ENCODE measurements at regions not wholly inside any gene's neighbourhood (a gene's known extent, or its start where the extent isn't known, plus 50 kb on each side); places are given as distances from the start of the nearest gene placed in this dataset.

DNA sequence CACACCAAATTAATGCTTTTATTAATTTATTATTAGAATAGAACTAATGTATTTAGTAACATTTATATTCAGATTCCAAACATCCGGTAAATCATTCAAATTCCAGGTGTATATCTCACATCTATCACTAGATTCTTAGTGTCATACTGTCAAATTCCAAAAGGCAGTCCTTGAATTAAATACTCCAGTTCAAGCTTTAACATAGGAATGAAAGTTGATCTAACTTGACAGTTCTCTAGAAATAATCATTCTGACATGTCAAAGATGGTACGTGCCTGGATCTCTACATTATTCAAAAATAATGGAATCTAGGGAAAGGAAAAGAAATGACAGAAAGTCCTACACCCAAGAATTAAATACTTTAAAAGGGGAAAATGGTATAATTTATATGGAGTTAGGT is 1161.5 kb downstream of the PCDH9 start:
- DNase-seq = no peak

DNA sequence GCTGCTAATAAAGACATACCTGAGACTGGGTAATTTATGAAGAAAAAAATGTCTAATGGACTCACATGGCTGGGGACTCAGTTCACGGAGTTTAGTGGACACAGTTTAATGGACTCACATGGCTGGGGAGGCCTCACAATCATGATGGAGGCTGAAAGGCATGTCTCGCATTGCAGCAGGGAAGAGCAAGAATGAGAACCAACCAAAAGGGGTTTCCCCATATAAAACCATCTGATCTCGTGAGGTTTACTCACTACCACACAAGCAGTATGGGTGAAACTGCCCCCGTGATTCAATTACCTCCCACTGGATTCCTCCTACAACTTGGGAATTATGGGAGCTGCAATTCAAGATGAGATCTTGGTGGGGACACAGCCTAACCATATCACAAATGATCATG is 1181.2 kb downstream of the PCDH9 start:
- DNase-seq = no peak

DNA sequence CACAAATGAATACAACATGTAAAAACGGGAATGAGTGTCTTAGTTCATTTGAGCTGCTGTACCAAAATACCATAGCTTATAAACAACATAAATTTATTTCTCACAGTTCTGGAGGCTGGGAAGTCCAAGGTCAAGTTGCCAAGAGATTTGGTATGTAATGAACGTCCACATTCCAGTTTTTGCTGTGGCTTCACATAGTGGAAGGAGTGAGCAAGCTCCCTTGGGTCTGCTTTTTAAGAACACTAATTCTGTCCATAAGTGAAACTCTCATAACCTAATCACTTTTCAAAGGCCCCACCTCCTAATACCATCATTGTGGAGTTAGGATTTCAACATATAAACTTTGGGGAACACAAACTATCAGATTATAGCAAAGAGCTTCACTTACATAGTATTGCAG is 1189.6 kb downstream of the PCDH9 start:
- DNase-seq = no peak

DNA sequence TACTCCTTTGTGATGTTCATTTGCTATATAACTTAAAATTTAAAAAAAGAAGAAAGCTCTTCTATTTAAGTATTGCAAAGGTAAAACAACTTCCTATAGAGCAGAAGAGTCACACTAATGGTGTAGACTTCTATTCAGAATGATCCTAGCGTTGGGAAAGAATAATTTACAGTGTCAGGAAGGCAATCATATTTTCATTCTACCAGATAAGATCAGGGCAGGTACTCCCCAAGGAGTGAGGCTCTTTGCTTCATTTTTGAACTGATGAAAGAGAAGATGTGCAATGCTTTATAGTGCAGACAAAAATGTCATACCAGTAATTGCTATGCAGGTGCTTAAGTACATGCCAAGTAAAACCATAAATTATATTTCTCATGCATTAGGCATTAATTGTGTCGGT is 1193.0 kb downstream of the PCDH9 start:
- no peak for DNase-seq

DNA sequence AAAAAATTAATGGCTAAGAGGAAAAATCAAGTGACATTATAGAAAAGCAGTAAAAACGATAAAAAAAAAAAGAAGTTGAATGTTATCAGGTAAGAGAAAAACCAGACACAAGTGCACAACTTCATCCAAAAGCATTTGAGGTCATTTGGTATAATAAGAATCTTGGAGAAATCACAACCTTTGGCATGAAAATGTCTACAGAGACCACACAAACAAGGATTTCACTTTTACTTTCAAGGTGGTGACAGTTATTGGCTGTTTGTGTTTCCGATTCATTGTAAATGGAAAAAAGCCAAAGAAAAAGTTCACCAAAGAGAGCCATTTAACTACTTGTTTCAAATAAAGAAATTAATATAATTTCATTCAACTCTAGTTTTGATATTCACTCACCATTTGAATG is 1193.5 kb downstream of the PCDH9 start:
- no peak for DNase-seq

DNA sequence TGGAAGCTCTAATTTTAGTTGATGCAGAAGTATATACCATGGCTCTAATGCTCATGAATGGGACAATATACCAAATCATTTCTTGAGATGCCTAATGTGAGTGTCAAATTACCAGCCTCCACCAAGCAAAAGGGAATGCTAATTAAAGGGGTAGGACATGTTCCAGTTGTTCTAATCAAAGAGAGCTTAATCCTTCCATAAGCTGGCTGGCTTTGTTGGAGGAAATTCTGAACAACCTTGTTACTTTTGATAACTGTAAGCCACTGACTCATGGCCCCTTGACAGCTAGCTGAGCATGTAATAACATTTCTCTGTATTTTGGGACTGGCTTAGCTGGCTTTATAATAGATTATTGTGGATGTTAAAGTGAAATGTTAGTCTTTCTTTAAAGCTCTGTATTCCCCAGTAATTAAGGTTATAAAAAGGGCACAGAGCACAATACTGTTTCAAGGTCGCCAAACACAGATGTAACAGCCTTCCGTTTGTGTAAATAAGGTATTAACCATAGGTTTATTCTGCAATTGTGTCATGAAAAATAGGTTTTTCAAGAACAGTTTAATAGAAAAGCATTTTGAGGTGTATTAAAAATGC is 1194.0 kb downstream of the PCDH9 start:
- no peak for DNase-seq

DNA sequence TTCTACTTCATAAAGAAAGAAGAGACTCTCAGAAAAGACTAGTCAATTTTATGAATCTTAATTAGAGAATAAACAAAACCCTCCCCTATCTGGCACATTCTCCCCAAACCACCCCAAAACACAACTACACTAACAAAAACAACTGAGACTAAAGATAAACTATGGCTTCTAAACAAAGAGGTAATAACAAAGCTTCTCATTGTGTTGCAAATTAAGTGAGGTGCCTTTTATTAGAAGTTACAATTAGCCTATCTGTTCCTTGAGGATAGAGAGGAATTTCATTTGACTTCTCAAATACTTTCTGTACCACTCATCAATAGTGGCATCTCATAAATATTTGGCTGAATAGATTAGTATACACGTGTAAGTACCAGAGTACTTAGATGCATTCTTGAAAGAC is 1196.2 kb downstream of the PCDH9 start:
- no peak for DNase-seq

DNA sequence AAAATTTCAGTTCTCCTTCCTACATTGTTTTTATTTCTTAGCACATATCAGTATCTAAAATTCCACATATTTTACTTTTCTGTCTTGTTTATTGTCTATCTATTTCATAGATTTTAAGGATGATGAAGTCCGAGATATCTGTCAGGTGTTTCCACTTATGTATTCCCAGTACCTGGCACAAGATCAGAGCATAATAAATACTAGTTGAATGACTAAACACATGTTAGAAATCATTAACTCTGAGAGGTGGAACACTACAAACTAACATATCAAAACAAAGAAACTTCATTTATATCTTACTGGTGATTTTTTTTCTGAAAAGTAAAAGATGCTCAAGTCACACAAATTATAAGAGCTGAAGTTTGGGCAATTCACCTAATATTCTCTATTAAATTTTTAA is 1208.3 kb downstream of the PCDH9 start:
- no peak for DNase-seq

DNA sequence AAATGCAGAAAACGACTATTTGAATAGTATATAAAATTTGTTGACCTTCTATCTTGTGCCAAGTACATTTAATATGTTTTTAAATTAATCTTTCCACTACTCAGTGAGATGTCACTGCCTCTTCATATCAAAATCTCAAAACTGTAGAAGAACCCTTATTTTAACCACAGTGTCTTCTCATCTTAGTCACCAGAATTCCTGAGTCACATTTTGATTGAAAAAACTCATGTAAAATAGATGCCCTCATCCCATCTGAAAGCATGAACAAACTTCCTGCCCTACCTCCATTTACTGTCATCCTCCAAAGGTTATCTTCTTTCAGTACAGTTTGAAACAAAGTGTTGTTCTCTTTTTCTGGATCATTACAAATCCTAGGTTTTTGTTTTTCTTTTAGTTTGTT is 1215.4 kb downstream of the PCDH9 start:
- DNase-seq = no peak

DNA sequence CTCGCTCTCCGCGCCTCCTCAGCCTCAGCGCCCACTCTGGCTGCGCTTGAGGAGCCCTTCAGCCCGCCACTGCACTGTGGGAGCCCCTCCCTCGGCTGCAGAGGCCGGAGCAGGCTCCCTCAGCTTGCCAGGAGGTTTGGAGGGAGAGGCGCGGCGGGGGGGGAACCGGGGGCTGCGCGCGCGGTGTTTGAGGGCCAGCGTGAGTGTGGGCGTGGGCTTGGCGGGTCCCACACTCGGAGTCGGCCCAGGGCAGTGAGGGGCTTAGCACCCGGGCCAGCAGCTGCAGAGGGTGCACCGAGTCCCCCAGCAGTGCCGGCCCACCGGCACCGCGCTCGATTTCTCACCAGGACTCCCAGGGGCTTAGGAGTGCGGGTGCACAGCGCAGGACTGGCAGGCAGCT is 1220.9 kb downstream of the PCDH9 start:
- no peak for DNase-seq

DNA sequence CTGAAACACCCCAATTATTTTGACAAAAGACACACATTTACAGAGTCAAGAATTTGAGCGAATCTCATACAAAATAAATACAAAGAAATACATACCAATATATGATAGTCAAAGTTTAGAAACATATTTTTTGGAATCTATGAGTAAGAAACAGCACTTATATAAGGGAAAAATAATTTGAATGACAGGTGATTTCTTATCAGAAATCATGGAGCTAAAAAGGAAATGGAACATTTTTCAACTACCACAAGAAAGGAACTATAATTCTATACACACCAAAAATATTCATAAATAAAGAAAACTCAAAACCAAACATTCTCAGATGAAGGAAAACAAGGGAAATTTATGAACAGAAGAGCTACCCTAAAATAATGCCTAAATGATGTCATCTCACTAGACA is 1226.6 kb downstream of the PCDH9 start:
- no peak for DNase-seq

DNA sequence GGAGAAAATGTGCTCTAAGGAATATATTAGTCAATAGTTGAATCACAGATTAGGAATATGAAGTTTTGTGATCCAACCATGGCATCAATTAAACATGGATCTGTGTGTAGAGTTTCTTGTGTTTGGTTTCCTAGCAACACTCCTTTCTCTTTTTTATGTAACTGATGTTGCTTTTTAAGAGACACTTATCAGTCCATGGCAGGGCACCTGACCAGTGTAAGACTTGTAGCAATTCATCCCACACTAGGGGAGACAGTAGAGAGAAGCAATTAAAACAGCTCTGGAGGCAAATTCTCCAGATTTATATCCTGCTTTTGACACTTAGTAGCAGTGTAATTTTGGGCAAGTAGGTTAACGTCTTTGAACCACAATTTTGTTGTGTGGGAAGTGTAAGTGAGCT is 1229.0 kb downstream of the PCDH9 start:
- no peak for DNase-seq

DNA sequence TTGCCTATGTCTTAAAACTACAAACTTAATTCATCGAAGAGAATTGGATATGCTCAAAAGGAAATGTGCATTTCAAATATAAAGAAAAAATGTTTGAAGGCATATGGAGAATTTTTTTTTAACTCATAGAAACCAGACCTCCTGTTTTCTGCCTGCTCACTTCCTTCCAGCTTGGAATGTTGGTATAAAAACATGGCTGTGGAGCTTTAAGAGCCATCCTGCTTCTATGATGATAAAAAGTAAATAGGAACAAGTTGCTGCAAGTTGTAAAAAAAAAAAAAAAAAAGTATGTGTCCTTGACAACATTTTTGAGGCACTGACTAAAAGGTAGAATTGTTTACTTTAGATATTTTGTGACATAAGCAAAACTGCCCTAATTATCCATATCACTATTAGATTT is 1230.7 kb downstream of the PCDH9 start:
- no peak for DNase-seq

DNA sequence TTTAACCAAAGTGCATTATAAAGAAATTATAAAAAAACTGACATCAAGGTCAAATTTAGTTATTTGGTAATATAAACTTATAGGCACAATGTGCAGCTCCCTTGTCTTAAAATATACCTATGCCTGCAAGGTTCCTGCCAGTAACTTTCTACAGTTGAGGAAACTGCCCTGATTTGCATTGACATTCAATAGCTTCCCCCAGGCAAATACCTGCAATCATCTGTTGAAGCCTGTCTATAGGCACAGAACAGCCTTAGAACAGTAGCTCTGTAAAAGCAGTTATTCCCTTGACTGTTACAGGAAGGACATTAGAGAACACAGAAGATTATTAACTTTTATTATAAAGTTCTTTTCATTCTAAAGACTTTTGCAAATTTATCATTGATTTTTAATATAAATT is 1239.5 kb downstream of the PCDH9 start:
- no peak for DNase-seq

DNA sequence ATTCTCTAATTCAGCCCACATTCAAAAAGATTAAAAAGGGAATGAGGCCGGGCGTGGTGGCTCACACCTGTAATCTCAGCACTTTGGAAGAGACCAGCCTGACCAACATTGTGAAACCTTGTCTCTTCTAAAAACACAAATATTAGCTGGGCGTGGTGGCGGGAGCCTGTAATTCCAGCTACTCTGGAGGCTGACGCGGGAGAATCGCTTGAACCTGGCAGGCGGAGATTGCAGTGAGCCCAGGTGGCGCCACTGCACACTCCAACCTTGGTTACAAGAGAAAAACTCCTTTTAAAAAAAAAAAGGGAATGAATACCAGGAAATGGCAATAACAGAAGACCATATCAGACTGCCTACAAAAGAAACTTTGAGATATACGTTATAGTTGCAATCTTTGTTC is 1244.5 kb downstream of the PCDH9 start:
- peak; percentile 12 for DNase-seq

DNA sequence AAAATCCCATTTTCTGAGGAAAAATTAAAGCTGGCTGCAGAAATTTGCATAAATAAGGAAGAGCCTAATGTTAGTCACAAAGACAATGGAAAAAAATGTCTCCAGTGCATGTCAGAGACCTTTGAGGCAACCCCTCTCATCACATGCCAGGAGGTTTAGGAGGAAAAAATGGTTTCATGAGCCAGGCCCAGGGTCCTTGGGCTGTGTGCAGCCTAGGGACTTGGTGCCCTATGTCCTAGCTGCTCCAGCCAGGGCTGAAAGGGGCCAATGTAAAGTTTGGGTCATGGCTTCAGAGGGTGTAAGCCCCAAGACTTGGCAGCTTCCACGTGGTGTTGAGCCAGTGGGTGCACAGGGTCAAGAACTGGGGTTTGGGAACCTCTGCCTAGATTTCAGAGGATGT is 1252.6 kb downstream of the PCDH9 start:
- no peak for DNase-seq

DNA sequence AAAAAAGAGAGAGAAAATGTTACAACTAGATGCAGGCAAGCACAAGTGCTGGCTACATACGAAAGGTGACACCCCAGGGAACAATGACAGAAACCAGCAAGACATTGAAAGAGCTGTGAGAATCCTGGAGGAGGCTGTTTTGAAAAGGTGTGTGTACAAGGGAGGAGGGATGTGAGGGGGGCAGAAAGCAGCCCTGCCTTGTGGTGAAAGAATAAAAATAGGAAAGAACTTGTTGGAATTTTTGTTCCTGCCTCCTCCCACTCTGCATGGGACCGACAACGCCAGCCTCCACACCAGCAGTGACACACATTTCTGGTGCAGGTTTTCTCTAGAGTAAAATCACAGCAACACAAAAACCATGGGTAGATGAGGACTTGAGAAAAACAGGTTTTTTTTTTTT is 1258.6 kb downstream of the PCDH9 start:
- no peak for DNase-seq

DNA sequence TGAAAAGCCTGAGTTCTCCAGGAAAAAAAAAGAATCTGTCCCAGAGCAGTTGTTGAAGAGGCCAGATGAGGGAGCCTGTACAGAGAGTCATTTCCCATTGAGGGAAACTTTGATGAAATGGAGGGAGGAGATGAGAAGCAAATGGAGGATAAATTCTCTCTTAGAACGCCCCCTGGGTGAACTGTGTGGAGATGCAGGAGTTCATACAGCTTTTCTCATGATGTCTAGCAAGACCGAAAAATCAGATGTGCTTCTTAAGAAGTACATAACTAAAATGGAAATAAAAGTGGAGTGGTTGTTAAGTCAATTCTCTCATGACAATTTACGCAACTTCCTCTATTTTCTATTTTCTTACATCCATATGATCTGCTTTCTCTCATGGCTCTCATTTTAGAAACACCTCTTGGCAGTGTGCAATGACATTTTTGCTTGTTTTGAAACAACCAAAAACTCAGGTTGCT is 1263.1 kb downstream of the PCDH9 start:
- no peak for DNase-seq

DNA sequence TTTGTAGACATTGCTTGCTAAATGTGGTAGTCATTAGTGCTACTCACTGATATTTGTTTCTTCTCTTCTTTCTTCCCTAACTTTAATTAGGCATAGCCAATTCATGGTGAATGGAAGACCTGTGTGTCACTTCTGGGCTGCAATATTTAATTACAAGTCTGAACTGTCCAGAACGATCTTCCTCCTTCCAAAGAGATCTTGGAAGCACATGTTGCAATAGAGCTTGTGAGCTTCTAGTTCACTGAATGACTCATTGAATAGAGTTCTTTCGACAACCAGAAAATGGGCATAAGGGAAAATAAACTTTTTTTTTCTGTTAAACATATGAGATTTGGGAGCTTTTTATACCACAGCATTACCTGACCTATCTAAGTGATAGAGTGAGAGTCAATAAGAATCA is 1264.6 kb downstream of the PCDH9 start:
- DNase-seq = no peak

DNA sequence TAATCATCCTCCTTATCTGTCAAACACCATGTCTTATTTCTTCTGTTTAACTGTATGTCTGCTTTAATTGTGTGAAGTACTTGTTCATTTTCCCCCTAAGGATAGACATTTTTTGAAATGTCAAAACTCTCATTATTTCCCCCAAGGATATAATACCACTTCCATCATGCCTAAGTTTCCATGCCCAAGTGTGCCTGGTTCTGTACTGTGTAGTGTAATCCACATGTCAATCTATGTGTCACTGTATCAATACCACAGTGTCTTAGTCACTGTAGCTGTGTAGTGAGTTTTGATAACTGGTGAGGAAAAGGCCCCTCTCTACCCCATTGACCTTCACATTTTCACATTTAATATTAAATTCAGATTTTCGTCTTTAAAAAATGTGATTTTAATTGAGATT is 1265.5 kb downstream of the PCDH9 start:
- no peak for DNase-seq

DNA sequence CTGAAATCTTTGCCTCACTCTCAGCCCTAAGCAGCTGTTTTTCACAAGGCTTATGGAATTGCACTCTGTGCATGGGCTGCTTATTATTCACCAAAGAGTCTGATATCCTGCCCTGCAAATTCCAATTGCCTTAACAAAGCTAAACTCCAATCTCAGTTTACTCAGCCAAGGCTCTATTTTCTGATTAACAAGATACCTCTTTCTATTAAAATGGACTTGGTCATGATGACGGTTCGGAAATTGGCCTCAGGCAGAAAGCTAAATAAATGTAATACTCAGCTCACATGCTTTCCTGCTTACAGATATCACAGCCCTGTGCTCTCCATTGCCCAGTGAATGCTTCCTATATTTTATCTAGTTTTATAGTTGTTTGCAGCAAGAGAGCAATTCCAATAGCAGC is 1270.8 kb downstream of the PCDH9 start:
- no peak for DNase-seq

DNA sequence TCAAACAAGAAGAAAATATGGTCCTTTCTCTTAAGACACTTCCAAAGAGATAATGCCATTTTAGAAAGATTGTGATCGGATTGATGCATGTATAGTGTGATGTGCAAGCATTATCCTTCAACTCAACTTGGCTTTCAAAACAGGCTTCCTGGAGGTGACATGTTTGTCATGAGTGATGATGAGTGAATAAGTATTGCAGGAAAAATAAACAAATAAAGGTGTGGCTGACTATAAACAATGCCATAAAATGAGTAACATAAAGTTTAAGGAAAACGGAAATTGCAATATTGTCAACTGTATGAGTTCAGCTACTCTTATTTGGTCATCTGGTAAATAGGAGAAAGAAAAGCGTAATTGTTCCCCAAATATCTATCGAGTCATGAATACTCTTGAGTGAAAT is 1283.7 kb downstream of the PCDH9 start:
- DNase-seq = no peak

DNA sequence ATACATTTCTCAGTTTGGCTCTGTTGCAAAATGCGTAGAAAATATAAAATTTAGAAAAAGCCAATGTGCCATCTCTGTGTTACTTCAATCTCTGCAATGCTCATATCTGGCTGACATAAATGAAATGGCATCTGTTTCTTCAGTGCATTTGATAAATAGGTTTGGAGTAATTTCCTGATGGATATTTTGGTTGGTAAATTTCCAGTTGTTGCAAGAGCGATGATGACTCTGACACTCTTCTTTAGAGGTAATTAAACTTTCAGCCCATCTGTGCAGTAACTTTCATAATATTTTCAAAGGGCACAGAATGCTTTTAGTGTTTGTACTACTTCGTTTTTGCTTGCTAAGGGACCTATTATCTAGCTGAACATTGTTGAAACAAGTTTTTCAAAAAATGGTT is 1286.4 kb downstream of the PCDH9 start:
- DNase-seq = no peak

DNA sequence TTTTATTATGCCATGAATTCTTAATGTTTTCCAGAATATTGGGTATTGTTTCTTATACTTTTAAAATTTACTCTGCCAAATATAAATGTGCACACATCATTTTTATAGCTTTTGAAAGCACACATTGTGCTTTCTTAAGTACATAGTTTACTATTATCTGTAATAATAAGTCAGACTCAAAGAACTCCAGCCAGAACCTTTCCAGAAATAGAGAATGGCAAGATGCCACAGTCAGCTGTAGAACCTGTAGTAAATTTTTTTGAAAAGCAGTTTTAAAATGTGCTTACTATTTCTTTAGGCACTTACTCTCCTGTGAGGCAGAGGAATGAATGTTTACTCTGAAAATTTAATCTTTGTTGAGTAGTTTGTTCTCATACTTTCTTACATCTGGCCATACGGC is 1287.1 kb downstream of the PCDH9 start:
- no peak for DNase-seq

DNA sequence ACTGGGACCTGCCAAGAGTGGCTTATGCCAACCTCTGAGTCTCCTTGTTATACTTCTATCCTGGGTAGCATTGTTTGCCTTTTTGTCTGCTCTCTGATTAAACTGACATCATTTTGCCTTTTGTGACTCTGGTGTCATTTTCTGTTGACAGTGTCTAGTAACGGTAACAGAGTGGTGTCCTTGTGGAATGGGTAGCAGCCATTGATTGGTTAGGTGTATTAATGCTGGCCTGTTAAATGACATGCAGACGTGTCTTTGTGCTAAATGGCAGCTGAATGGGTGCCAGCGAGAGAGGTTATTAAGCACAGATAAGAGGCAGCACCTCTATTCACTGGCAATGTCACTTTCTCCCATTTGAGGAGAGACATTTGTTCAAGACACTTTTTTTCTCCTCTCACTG is 1289.4 kb downstream of the PCDH9 start:
- DNase-seq = peak; percentile 90

DNA sequence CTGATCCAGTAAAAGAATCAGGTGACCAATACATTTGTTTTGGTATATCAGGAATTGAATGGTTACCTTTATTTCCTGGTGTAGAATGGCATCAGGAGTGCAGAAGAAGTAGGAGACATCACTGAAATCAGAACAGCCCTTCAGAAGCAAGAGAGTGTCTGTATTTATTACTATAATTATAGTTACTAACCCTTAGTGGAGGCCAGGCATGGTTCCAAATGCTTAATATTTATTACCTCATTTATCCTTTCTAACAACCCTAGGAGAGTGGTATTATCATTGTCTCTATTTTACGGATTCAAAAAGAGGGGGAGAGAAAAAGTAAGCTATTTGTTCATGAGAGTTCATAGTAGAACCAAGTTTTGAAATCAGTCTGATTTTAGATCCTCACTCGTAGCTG is 1292.9 kb downstream of the PCDH9 start:
- no peak for DNase-seq
